ENCODE measurements at regions not wholly inside any gene's neighbourhood (a gene's known extent, or its start where the extent isn't known, plus 50 kb on each side); places are given as distances from the start of the nearest gene placed in this dataset.

GRCh38 chr6:155520078-155520477 is 64.4 kb upstream of the NOX3 start:
- TF ChIP-seq, protein P1, sequence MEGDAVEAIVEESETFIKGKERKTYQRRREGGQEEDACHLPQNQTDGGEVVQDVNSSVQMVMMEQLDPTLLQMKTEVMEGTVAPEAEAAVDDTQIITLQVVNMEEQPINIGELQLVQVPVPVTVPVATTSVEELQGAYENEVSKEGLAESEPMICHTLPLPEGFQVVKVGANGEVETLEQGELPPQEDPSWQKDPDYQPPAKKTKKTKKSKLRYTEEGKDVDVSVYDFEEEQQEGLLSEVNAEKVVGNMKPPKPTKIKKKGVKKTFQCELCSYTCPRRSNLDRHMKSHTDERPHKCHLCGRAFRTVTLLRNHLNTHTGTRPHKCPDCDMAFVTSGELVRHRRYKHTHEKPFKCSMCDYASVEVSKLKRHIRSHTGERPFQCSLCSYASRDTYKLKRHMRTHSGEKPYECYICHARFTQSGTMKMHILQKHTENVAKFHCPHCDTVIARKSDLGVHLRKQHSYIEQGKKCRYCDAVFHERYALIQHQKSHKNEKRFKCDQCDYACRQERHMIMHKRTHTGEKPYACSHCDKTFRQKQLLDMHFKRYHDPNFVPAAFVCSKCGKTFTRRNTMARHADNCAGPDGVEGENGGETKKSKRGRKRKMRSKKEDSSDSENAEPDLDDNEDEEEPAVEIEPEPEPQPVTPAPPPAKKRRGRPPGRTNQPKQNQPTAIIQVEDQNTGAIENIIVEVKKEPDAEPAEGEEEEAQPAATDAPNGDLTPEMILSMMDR (IDR thresholded peaks at IDR 0.05; ENCODE audit: insufficient read depth, low read length): no peak
- TF ChIP-seq GABPA (IDR thresholded peaks at IDR 0.05; ENCODE audit: low read depth): no peak
